Adrenal gland (tissue), 5 donors: ENCODE measurements at regions not wholly inside any gene's neighbourhood (a gene's known extent, or its start where the extent isn't known, plus 50 kb on each side); places are given as distances from the start of the nearest gene placed in this dataset.

ENCODE experiments used
- POLR2A ChIP-seq, 2 donors: fragments of 450-650 bp; IDR thresholded peaks; one replicate each; pipeline ENCODE4 v1.6.1; 2017; ENCODE audit warnings: antibody characterized with exemption in 2 of 2, mild to moderate bottlenecking in 2 of 2, moderate library complexity in 1 of 2
- TF ChIP-seq, protein P1 (sequence below), 6 experiments: fragments of 450-650 bp in 4 of 6; fragments of 200-600 bp in 2 of 6; sonication (generic) in 1 of 6; IDR thresholded peaks; 1 replicate in 5 of 6; 2 replicates in 1 of 6; pipeline versions ENCODE4 v1.5.1 to v1.8.0; 2016 to 2021; ENCODE audit warnings: antibody characterized with exemption in 6 of 6, mild to moderate bottlenecking in 2 of 6, moderate library complexity in 1 of 6
- donor health status: DM: no; HTN: no; CAD: no.

DNA sequence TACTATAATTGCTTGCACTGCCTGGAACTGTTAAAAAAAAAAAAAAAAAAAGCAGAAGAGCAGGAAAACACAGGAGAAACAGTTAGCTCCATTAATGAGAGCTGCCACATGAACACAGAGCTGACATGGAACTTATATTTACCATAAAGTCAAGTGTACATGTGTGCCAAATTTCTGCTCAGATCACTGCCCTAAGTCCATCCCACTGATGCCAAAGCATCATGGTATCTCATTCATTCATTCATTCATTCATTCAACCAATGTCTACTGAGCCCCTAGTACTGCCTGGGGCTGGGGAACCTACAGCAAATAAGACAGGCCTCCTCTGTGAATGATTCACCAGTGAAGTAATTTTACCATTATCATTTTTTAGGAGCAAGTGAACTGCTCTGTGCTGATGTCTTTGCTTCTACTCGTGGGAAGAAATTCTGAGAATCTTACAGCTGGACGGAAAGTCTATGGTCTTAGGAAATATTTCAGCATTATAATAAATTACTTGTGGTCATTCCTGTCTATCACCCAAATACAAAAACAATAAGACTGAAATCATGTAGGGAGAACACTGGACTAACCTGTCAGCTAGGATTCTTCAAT, 58.8 kb upstream of the ABLIM1 start:
- TF ChIP-seq POLR2A (IDR thresholded peaks at IDR 0.05) = no peak
- TF ChIP-seq, protein P1, sequence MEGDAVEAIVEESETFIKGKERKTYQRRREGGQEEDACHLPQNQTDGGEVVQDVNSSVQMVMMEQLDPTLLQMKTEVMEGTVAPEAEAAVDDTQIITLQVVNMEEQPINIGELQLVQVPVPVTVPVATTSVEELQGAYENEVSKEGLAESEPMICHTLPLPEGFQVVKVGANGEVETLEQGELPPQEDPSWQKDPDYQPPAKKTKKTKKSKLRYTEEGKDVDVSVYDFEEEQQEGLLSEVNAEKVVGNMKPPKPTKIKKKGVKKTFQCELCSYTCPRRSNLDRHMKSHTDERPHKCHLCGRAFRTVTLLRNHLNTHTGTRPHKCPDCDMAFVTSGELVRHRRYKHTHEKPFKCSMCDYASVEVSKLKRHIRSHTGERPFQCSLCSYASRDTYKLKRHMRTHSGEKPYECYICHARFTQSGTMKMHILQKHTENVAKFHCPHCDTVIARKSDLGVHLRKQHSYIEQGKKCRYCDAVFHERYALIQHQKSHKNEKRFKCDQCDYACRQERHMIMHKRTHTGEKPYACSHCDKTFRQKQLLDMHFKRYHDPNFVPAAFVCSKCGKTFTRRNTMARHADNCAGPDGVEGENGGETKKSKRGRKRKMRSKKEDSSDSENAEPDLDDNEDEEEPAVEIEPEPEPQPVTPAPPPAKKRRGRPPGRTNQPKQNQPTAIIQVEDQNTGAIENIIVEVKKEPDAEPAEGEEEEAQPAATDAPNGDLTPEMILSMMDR (IDR thresholded peaks at IDR 0.05) = no peak
